HepG2 (cell line): ENCODE measurements at regions not wholly inside any gene's neighbourhood (a gene's known extent, or its start where the extent isn't known, plus 50 kb on each side); places are given as distances from the start of the nearest gene placed in this dataset.

ENCODE experiments used
- ARID3A ChIP-seq: IDR thresholded peaks from 2 replicates; pipeline ENCODE4 v1.6.1; 2012; ENCODE audit warnings: low read depth, low read length, improper control_type of control experiment
- CEBPB ChIP-seq: IDR thresholded peaks from 2 replicates; pipeline ENCODE4 v1.6.1; 2011; ENCODE audit warnings: low read depth, low read length, improper control_type of control experiment, borderline replicate concordance
- MLXIP ChIP-seq: sonication (generic); formaldehyde crosslinking; IDR thresholded peaks from 2 replicates; pipeline ENCODE4 v1.9.0; 2021; ENCODE audit warnings: missing genetic modification reagents, borderline replicate concordance
- NFE2L2 ChIP-seq: fragments of 150-350 bp; IDR thresholded peaks from 2 replicates; pipeline ENCODE4 v1.6.1; 2014; ENCODE audit warnings: low read length
- POLR2A ChIP-seq, 2 experiments: IDR thresholded peaks; 2 replicates each; pipeline ENCODE4 v1.6.1; 2011; ENCODE audit warnings: low read depth in 2 of 2, low read length in 2 of 2, mild to moderate bottlenecking in 1 of 2, moderate library complexity in 1 of 2; ENCODE audit not compliant: insufficient read depth in 1 of 2
- TFE3 ChIP-seq: IDR thresholded peaks from 2 replicates; pipeline ENCODE4 v1.6.1; 2016
- XRCC5 ChIP-seq: fragments of 200-400 bp; formaldehyde crosslinking; optimal IDR thresholded peaks from 2 replicates; pipeline ENCODE3; 2017; ENCODE audit warnings: mild to moderate bottlenecking, low read length
- ZMAT3 ChIP-seq: sonication (generic); formaldehyde crosslinking; conservative IDR thresholded peaks from 2 replicates; pipeline ENCODE4 v1.7.0; 2021; ENCODE audit warnings: missing genetic modification reagents
- ZNF335 ChIP-seq: sonication (generic); formaldehyde crosslinking; IDR thresholded peaks from 2 replicates; pipeline ENCODE4 v1.4.0; 2020; ENCODE audit warnings: missing genetic modification reagents

GRCh38 chr5:110335361-110336066 lies 391.0 kb downstream of the TMEM232 start:
- TF ChIP-seq TFE3 (CRISPR knock-in tag) (no peak), ARID3A (no peak), MLXIP (CRISPR knock-in tag) (no peak), XRCC5 (no peak), POLR2A (IDR thresholded peaks at IDR 0.05; ENCODE audit: insufficient read depth in 1 of 2, low read depth in 2 of 2, low read length in 2 of 2) (no peak), ZNF335 (CRISPR knock-in tag) (no peak), NFE2L2 (no peak), CEBPB (no peak), ZMAT3 (CRISPR knock-in tag) (no peak)
